ENCODE measurements at regions not wholly inside any gene's neighbourhood (a gene's known extent, or its start where the extent isn't known, plus 50 kb on each side); places are given as distances from the start of the nearest gene placed in this dataset.

GRCh38 chr6:155795173-155795796 is 339.6 kb upstream of the NOX3 start:
- Histone ChIP-seq H3K9me3 (peaks cover 0 to under 1% (median under 1%) of the 10 kb centered on the region in 4 donors), H3K36me3 (no peaks in the 10 kb centered on the region), H3K27ac (replicated peaks in 1 of 4) (no peak overlapping the region), H3K4me3 (no peak overlapping the region), H3K4me1 (no peaks in the 10 kb centered on the region), H3K27me3 (no peaks in the 10 kb centered on the region)
- DNase-seq (ENCODE audit: extremely low spot score): no peak
- whole genome bisulfite sequencing: 83% methylated on average over 8 of the region's 8 CpGs
- intact Hi-C loops (cut with DNase I): no loop called here
- no peak for TF ChIP-seq POLR2AphosphoS5 (IDR thresholded peaks at IDR 0.05)
- no peak for TF ChIP-seq POLR2A (IDR thresholded peaks at IDR 0.05; ENCODE audit: low read depth)
- TF ChIP-seq EP300 (IDR thresholded peaks at IDR 0.05): no peak
- TF ChIP-seq CTCF (IDR thresholded peaks at IDR 0.05): no peak

- Histone ChIP-seq H3K27ac (replicated peaks in 1 of 4) (no peak overlapping the region), H3K9me3 (no peaks in the 10 kb centered on the region), H3K36me3 (no peaks in the 10 kb centered on the region), H3K4me1 (no peaks in the 10 kb centered on the region), H3K27me3 (no peaks in the 10 kb centered on the region), H3K4me3 (no peak overlapping the region)
- TF ChIP-seq EP300 (IDR thresholded peaks at IDR 0.05): no peak
- no peak for TF ChIP-seq POLR2A (IDR thresholded peaks at IDR 0.05; ENCODE audit: low read depth)
- intact Hi-C loops (cut with DNase I): no loop called here
- no peak for DNase-seq (ENCODE audit: extremely low spot score)
- WGBS: 87% methylated on average over 4 of the region's 4 CpGs
Measured at GRCh38 chr6:155791891-155792290, 336.3 kb upstream of the NOX3 start.

DNA sequence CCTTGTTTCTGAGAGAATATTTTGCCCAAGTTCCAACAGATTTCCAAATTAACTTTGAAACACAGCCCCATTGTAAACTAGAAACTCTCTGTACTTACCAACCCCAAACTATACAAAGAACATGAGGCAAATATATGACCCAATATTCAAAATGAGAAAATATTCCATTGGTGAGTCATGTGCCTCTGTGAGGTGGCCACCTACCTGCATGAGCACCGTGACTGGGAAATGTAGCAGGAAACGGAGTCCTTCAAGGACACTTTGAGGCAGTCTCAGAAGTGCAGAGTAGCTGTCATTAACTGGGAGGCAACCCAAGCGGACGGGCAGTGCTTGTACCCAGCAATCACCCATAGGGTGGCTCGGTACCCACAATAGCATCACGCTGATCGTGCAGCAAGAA is 335.5 kb upstream of the NOX3 start:
- no peak for DNase-seq (ENCODE audit: extremely low spot score)
- no peaks in the 10 kb centered on the region for H3K9me3 ChIP-seq
- H3K36me3 ChIP-seq: no peaks in the 10 kb centered on the region
- 89% methylated on average over 7 of the region's 7 CpGs for WGBS
- H3K4me1 ChIP-seq: no peaks in the 10 kb centered on the region
- no peaks in the 10 kb centered on the region for H3K27me3 ChIP-seq
- H3K27ac ChIP-seq (replicated peaks in 1 of 4): no peak overlapping the region
- intact Hi-C loops (cut with DNase I): no loop called here
- TF ChIP-seq CTCF (IDR thresholded peaks at IDR 0.05) (no peak), EP300 (IDR thresholded peaks at IDR 0.05) (no peak), POLR2AphosphoS5 (IDR thresholded peaks at IDR 0.05) (no peak), POLR2A (IDR thresholded peaks at IDR 0.05; ENCODE audit: low read depth) (no peak)
- no peak overlapping the region for H3K4me3 ChIP-seq

GRCh38 chr6:155787168-155787567 is 331.5 kb upstream of the NOX3 start:
- TF ChIP-seq POLR2AphosphoS5 (IDR thresholded peaks at IDR 0.05) (no peak), POLR2A (IDR thresholded peaks at IDR 0.05; ENCODE audit: low read depth) (no peak), CTCF (IDR thresholded peaks at IDR 0.05) (no peak), EP300 (IDR thresholded peaks at IDR 0.05) (no peak)
- Histone ChIP-seq H3K4me3 (no peak overlapping the region), H3K9me3 (no peaks in the 10 kb centered on the region), H3K27me3 (no peaks in the 10 kb centered on the region), H3K36me3 (no peaks in the 10 kb centered on the region), H3K27ac (replicated peaks in 1 of 4) (no peak overlapping the region), H3K4me1 (no peaks in the 10 kb centered on the region)
- 91% methylated on average over 5 of the region's 5 CpGs for WGBS
- intact Hi-C loops (cut with DNase I): no loop called here
- DNase-seq (ENCODE audit: extremely low spot score): no peak

GRCh38 chr6:155786528-155786927 is 330.9 kb upstream of the NOX3 start:
- Histone ChIP-seq H3K4me1 (no peaks in the 10 kb centered on the region), H3K27ac (replicated peaks in 1 of 4) (no peak overlapping the region), H3K36me3 (no peaks in the 10 kb centered on the region), H3K4me3 (no peak overlapping the region), H3K9me3 (no peaks in the 10 kb centered on the region), H3K27me3 (no peaks in the 10 kb centered on the region)
- TF ChIP-seq CTCF (IDR thresholded peaks at IDR 0.05) (no peak), POLR2AphosphoS5 (IDR thresholded peaks at IDR 0.05) (no peak)
- 100% methylated on average over 1 of the region's 1 CpG for WGBS
- DNase-seq (ENCODE audit: extremely low spot score): no peak
- intact Hi-C loops (cut with DNase I): no loop called here

All from esophagus muscularis mucosa (tissue), 4 donors.